ENCODE measurements at regions not wholly inside any gene's neighbourhood (a gene's known extent, or its start where the extent isn't known, plus 50 kb on each side); places are given as distances from the start of the nearest gene placed in this dataset.

DNA sequence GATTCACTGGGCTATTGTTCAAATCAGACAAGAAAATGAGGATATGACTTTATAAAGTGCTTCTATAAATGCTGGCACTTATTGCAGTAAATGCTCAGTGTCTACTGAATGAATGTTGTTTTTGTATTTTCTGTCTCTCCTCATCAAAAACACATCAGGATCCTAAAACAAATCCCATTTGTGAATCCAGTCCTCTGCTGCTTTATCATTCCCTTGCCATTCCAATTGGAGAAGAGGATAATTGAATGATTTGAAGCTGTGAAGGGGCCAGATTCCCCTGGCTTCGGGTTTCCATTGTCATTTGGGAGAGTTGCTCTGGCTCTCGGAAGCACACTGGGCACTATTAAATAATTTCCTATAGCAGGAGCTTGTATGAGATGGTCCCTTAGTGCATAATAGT is 666.8 kb downstream of the ACTL7B start:
- TF ChIP-seq ZFX (IDR thresholded peaks at IDR 0.05; ENCODE audit: borderline replicate concordance), result no peak
- TF ChIP-seq, protein P1, sequence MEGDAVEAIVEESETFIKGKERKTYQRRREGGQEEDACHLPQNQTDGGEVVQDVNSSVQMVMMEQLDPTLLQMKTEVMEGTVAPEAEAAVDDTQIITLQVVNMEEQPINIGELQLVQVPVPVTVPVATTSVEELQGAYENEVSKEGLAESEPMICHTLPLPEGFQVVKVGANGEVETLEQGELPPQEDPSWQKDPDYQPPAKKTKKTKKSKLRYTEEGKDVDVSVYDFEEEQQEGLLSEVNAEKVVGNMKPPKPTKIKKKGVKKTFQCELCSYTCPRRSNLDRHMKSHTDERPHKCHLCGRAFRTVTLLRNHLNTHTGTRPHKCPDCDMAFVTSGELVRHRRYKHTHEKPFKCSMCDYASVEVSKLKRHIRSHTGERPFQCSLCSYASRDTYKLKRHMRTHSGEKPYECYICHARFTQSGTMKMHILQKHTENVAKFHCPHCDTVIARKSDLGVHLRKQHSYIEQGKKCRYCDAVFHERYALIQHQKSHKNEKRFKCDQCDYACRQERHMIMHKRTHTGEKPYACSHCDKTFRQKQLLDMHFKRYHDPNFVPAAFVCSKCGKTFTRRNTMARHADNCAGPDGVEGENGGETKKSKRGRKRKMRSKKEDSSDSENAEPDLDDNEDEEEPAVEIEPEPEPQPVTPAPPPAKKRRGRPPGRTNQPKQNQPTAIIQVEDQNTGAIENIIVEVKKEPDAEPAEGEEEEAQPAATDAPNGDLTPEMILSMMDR (IDR thresholded peaks at IDR 0.05), result no peak
- H3K27ac ChIP-seq, result no peak overlapping the region

DNA sequence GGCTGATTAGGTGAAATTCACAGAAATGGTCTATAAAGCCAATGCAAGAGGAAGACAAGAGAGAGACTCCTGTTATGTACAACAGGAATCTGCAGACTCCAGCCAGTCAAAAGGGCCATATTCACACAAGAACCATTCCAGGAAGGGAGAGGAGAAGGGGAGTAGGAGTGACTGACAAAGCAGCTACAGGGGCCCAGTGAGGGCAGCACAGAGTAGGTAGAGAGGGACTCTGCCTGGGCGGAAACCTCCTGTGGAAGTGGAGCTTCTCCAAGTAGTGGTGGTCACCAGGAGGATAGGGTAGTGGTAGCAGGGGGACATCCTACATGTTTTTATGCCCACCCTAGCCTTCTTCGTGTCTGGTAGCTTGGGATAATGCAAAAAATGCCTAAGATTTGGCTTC is 667.3 kb downstream of the ACTL7B start:
- no peak for TF ChIP-seq ZFX (IDR thresholded peaks at IDR 0.05; ENCODE audit: borderline replicate concordance)
- TF ChIP-seq, protein P1 (IDR thresholded peaks at IDR 0.05), result no peak
- no peak overlapping the region for H3K27ac ChIP-seq

DNA sequence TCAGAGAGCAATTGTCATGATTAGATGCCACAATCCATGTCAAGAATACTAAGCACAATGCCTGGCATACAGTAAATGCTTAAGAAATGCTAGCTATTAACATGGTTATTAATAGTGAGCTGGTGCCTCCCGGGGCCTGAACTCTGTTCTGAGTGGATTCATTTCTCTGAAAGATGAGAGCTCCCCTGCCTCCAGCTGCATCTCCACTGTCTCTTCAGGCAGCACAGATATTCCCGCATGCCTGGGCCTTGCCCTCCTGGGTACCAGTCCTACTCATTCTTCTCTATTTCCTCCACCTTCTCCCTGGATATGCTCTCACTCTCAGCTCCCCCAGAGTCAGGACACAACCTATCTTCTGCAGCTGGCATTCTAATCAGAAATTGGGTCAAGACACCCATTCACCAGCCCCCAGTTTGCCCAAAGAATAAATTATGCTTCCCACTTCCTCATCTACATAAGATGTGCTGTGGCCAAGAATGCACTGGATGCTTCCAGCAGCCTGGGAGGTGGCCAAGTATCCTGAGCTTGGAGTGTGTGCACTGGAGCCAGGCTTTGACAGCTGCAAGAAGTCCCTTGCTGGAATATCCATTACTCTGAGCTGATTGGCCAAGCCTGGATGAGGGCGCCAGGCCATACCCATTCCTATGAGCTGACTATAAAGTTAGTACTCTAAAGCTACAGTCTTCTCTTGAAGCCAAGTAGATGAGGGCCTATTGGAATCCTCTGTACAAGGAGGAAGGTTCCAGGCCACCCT is 669.0 kb downstream of the ACTL7B start:
- TF ChIP-seq, protein P1 (IDR thresholded peaks at IDR 0.05), result no peak
- no peak for TF ChIP-seq ZFX (IDR thresholded peaks at IDR 0.05; ENCODE audit: borderline replicate concordance)
- no peak overlapping the region for H3K27ac ChIP-seq

DNA sequence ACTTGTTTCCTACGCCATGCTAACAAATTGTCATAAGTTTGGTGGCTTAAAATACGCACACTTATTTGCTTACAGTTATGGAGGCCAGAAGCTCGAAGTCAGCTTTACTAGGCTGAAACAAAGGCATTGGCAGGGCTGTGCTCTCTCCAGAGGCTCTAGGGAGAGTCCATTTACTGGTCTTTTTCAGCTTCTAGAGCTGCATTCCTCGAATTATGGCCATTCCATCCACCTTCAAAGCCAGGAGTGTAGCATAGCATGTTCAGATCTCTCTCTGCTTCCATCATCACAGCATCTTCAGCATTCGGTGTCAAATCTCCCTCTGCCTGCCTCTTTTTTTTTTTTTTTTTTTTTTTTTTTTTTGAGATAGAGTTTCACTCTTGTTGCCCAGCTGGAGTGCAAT is 670.2 kb downstream of the ACTL7B start:
- TF ChIP-seq, protein P1 (IDR thresholded peaks at IDR 0.05), result no peak
- TF ChIP-seq ZFX (IDR thresholded peaks at IDR 0.05; ENCODE audit: borderline replicate concordance), result no peak
- H3K27ac ChIP-seq, result no peak overlapping the region

DNA sequence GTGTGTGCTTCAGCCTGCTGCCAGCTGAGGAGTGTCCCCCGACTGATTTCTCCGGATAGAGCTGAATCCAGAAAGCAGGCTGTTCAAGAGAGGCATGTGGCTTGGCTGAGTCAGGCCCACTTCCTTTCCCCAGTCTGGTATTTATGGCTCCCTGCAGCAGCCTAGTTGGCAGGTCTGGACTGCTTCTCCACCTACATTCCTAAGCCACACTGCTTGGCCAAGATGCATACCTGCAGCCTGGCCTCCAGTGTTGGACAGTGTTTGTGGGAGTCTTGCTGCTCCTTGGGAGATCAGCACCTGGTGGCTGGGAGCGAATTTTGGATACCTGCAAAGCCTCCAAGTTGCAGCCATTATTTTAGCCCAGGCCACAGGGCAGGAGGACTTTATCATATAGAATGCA is 670.8 kb downstream of the ACTL7B start:
- TF ChIP-seq, protein P1 (IDR thresholded peaks at IDR 0.05), result no peak
- TF ChIP-seq ZFX (IDR thresholded peaks at IDR 0.05; ENCODE audit: borderline replicate concordance), result no peak
- no peak overlapping the region for H3K27ac ChIP-seq

DNA sequence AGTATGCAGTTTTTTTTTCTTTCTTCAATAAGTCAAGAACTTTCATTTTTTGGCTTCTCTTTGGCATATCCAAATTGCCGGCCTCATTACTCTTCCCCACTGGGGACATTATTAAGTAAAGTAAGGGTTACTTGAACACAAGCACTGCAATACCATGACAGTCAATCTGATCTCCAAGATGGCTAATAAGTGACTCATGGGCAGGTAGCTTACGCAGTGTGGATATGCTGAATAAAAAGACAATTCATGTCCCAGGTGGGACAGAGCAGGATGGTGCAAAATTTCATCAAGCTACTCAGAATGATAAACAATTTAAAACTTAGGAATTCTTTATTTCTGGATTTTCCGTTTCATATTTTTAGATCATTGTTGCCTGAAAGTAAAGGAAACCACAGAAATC is 671.8 kb downstream of the ACTL7B start:
- no peak overlapping the region for H3K27ac ChIP-seq
- TF ChIP-seq ZFX (IDR thresholded peaks at IDR 0.05; ENCODE audit: borderline replicate concordance), result no peak
- TF ChIP-seq, protein P1 (IDR thresholded peaks at IDR 0.05), result no peak

DNA sequence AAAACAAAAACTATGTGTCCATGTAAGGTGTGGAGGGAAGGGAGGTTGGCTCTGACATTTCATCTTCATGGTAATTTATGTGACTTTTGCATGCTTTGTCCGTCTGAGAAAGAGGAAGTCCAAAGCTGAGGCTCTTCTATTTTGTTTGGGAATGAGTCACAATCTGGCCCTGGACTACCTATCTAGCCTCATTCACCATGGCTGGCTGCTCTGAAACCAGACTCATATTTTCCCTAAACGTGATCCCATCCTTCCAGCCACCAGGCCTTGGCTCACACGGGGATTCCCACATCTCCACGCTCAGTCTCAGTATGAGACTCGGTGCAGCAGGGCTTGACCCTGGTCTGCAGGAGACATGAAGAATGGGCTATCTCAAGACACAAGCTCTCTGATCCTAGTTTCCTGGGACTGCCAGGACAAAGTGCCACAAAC is 672.8 kb downstream of the ACTL7B start:
- TF ChIP-seq, protein P1 (IDR thresholded peaks at IDR 0.05), result no peak
- TF ChIP-seq ZFX (IDR thresholded peaks at IDR 0.05; ENCODE audit: borderline replicate concordance), result no peak
- H3K27ac ChIP-seq, result no peak overlapping the region

All from 22Rv1 (cell line).